Gastroesophageal sphincter (tissue), 4 donors: ENCODE measurements at regions not wholly inside any gene's neighbourhood (a gene's known extent, or its start where the extent isn't known, plus 50 kb on each side); places are given as distances from the start of the nearest gene placed in this dataset.

ENCODE experiments used
- ATAC-seq: fragments of 150-250 bp; one replicate; pipeline ENCODE4 v1.9.1; 2016; ENCODE audit warnings: mild to moderate bottlenecking, moderate library complexity
- H3K27ac ChIP-seq, 4 donors: fragments of 200-600 bp; sonication (generic) in 3 of 4; 1 replicate in 3 of 4; 2 replicates in 1 of 4; pipeline ENCODE4 v1.5.1; 2016 to 2019
- H3K27me3 ChIP-seq: fragments of 200-600 bp; sonication (generic); one replicate; pipeline ENCODE4 v1.5.1; 2019
- H3K36me3 ChIP-seq, 2 donors: fragments of 200-600 bp; sonication (generic); one replicate each; pipeline ENCODE4 v1.5.1; 2019; ENCODE audit warnings: control low read depth in 1 of 2
- H3K4me1 ChIP-seq, 3 donors: fragments of 200-600 bp; sonication (generic); 1 replicate in 2 of 3; 2 replicates in 1 of 3; pipeline ENCODE4 v1.5.1; 2016 to 2019; ENCODE audit warnings: control low read depth in 2 of 3
- H3K4me3 ChIP-seq, 2 donors: fragments of 200-600 bp; sonication (generic); one replicate each; pipeline ENCODE4 v1.5.1; 2019; ENCODE audit warnings: mild to moderate bottlenecking in 1 of 2, moderate library complexity in 1 of 2
- H3K9me3 ChIP-seq, 3 donors: fragments of 200-600 bp; sonication (generic); one replicate each; pipeline ENCODE4 v1.5.1; 2017 to 2019; ENCODE audit warnings: control low read depth in 2 of 3
- CTCF ChIP-seq, 4 experiments: fragments of 200-600 bp in 2 of 4; fragments of 450-650 bp in 2 of 4; sonication (generic) in 1 of 4; IDR thresholded peaks; one replicate each; pipeline ENCODE4 v1.5.1; 2017 to 2019; ENCODE audit warnings: antibody characterized with exemption in 4 of 4, mild to moderate bottlenecking in 2 of 4, moderate library complexity in 2 of 4
- EP300 ChIP-seq: sonication (generic); formaldehyde crosslinking; IDR thresholded peaks from one replicate; pipeline ENCODE4 v1.6.1; 2017; ENCODE audit warnings: antibody characterized with exemption, mild to moderate bottlenecking
- POLR2A ChIP-seq, 2 donors: fragments of 450-650 bp; IDR thresholded peaks; one replicate each; pipeline ENCODE4 v1.6.1; 2017; ENCODE audit warnings: antibody characterized with exemption in 2 of 2, mild to moderate bottlenecking in 2 of 2, moderate library complexity in 1 of 2
- POLR2AphosphoS5 ChIP-seq: sonication (generic); formaldehyde crosslinking; IDR thresholded peaks from one replicate; pipeline ENCODE4 v1.6.1; 2017; ENCODE audit warnings: antibody characterized with exemption
- WGBS, 2 donors: methylation state at CpG; one replicate each; pipeline ENCODE4 v1.1.5; 2018; ENCODE audit warnings: low coverage in 1 of 2; 5-methylcytosine and 5-hydroxymethylcytosine counted together

- no peak for ATAC-seq
- Histone ChIP-seq H3K36me3 (no peaks in the 10 kb centered on the region), H3K4me1 (no peaks in the 10 kb centered on the region), H3K27ac (no peak overlapping the region), H3K9me3 (no peaks in the 10 kb centered on the region), H3K27me3 (peaks cover 5% of the 10 kb centered on the region), H3K4me3 (no peak overlapping the region)
- TF ChIP-seq POLR2AphosphoS5 (no peak), EP300 (no peak)
Observed at GRCh38 chr2:16851126-16851525, 185.5 kb upstream of the CYRIA start.

- no peak for ATAC-seq
- no peaks in the 10 kb centered on the region for H3K36me3 ChIP-seq
- no peaks in the 10 kb centered on the region for H3K9me3 ChIP-seq
- no peak overlapping the region for H3K27ac ChIP-seq
- 62 to 73% methylated on average over 9 of the region's 9 CpGs for whole genome bisulfite sequencing, 2 donors
- H3K4me1 ChIP-seq: no peaks in the 10 kb centered on the region
- H3K4me3 ChIP-seq: no peak overlapping the region
- no peak for TF ChIP-seq CTCF (IDR thresholded peaks at IDR 0.05)
- TF ChIP-seq POLR2AphosphoS5: no peak
- no peak for TF ChIP-seq EP300
- TF ChIP-seq POLR2A (IDR thresholded peaks at IDR 0.05): no peak
- peaks cover 7% of the 10 kb centered on the region for H3K27me3 ChIP-seq
Observed at GRCh38 chr2:16840496-16841172, 175.0 kb upstream of the CYRIA start.

GRCh38 chr2:16832910-16833309 is 167.3 kb upstream of the CYRIA start:
- Histone ChIP-seq H3K4me3 (no peak overlapping the region), H3K36me3 (no peaks in the 10 kb centered on the region), H3K27me3 (no peaks in the 10 kb centered on the region), H3K9me3 (no peaks in the 10 kb centered on the region), H3K27ac (no peak overlapping the region), H3K4me1 (no peaks in the 10 kb centered on the region)
- TF ChIP-seq CTCF (IDR thresholded peaks at IDR 0.05): no peak
- TF ChIP-seq POLR2A (IDR thresholded peaks at IDR 0.05): no peak
- TF ChIP-seq POLR2AphosphoS5: no peak
- TF ChIP-seq EP300: no peak
- no peak for ATAC-seq

DNA sequence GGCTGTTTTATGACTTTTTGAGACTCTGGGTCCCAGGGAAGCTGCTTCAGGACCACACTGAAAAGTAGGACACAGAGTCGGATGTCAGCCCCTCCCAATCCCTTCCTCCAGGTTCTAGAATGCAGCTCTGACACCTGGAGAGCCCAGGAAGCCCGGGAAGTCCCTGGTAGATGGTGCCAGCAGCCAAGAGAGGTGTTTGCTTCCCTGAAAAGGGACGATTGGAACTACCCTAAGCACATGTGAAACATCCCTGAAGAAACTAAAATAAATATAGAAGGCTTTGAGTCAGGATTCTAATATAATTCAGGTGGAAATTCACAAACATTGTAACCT is 163.2 kb upstream of the CYRIA start:
- WGBS, 2 donors: 0% methylated on average over 1 of the region's 3 CpGs; no CpG with 5 or more reads in 1 of the 2 donors
- Histone ChIP-seq H3K4me1 (no peaks in the 10 kb centered on the region), H3K27ac (no peak overlapping the region), H3K27me3 (no peaks in the 10 kb centered on the region), H3K36me3 (no peaks in the 10 kb centered on the region), H3K9me3 (no peaks in the 10 kb centered on the region), H3K4me3 (no peak overlapping the region)
- TF ChIP-seq CTCF (IDR thresholded peaks at IDR 0.05) (no peak), POLR2AphosphoS5 (no peak), EP300 (no peak), POLR2A (IDR thresholded peaks at IDR 0.05) (no peak)
- no peak for ATAC-seq

DNA sequence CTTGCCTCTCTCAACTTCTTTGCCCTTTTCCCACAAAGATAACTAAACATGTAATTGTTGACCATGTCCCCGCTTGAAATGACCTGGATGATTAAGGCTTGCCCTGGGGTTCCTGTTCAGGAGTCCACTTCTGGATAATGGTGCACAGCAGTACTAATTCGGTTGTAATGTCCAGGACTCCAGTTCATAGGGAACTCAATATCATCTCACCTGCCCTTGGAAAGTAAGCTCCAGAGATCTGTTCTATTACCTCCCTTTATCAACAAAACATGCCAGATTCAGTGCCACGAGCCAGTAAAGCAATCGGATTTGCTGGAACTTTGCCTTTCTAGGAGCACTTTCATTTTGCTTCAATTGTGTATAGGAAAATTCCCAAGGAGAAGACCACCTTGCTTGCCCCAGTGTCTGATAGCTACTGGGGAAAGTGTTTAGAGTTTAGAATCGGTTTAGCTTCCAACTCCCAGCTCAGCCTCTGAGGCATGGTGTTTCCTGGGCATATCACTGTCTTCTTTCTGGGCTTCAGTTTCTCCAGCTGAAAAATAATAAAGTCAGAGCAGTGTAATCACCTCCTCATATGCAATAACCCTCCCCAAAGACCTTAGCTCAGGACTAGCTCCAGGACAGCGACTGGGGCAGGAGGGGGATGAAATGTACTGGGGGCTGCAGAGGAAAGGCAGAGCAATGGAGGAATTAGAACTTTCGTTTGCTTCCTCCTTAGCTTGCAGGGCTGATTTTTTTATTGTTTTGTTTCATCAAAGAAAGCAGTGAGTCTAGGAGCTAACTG is 162.6 kb upstream of the CYRIA start:
- Histone ChIP-seq H3K36me3 (no peaks in the 10 kb centered on the region), H3K27ac (no peak overlapping the region), H3K4me3 (no peak overlapping the region), H3K4me1 (no peaks in the 10 kb centered on the region), H3K27me3 (no peaks in the 10 kb centered on the region), H3K9me3 (no peaks in the 10 kb centered on the region)
- ATAC-seq: no peak
- TF ChIP-seq EP300: no peak
- TF ChIP-seq CTCF (IDR thresholded peaks at IDR 0.05): no peak
- TF ChIP-seq POLR2AphosphoS5: no peak
- TF ChIP-seq POLR2A (IDR thresholded peaks at IDR 0.05): no peak
- 43 to 85% methylated on average over 4 to 7 of the region's 7 CpGs for WGBS, 2 donors
